HCT116 (cell line): ENCODE measurements at regions not wholly inside any gene's neighbourhood (a gene's known extent, or its start where the extent isn't known, plus 50 kb on each side); places are given as distances from the start of the nearest gene placed in this dataset.

Experiments used
- ATAC-seq: fragments of 200-7000 bp; cut with Tn5 transposase; 2 replicates; pipeline ENCODE4 v1.9.1; 2020; ENCODE audit warnings: mild to moderate bottlenecking, moderate library complexity
- BruUV-seq: library from RNA; stranded (reverse); fragments of 400-500 nt; replicated peaks from 2 replicates; lab custom pipeline; 2021; lab: Mats Ljungman, UMichigan
- CTCF ChIA-PET: fragments of 300-600 bp; sonication (Branson Sonifier 250); formaldehyde crosslinking; loops from one replicate; lab custom pipeline; 2021; ENCODE audit warnings: antibody characterized with exemption; lab: Charles Lee
- POLR2A ChIA-PET: fragments of 300-600, 350-600 bp; sonication (Branson Sonifier 250); formaldehyde crosslinking; loops from one replicate; lab custom pipeline; 2021; ENCODE audit warnings: antibody characterized with exemption; lab: Charles Lee
- RAD21 ChIA-PET, 2 experiments: fragments of 300-600 bp; sonication (Branson Sonifier 250); formaldehyde crosslinking; loops; one replicate each; lab custom pipeline; 2023; ENCODE audit warnings: low total read pairs in 2 of 2; ENCODE audit not compliant: uncharacterized antibody in 2 of 2, unreplicated experiment in 2 of 2, low non-redundant PET in 1 of 2; lab: Charles Lee
- DNase-seq: peaks from one replicate; pipeline ENCODE4 v3.0.0-alpha.2; 2010; ENCODE audit warnings: low read depth, low spot score
- H2AFZ ChIP-seq: fragments of 200-600 bp; shearing (Covaris generic), sonication (generic); 2 replicates; pipeline ENCODE4 v1.6.1; 2017; ENCODE audit warnings: low read depth, mixed run types, mixed read lengths, antibody characterized with exemption, low read length; ENCODE audit not compliant: poor library complexity, severe bottlenecking
- H3K27ac ChIP-seq: 2 replicates; pipeline ENCODE4 v1.5.1; 2012; ENCODE audit warnings: low read depth, low read length
- H3K27me3 ChIP-seq: fragments of 200-600 bp; sonication (generic); 2 replicates; pipeline ENCODE4 v1.6.1; 2016; ENCODE audit warnings: mixed run types, low read length, mixed read lengths; ENCODE audit not compliant: insufficient read depth
- H3K36me3 ChIP-seq, 2 experiments: fragments of 200-500 bp in 1 of 2; fragments of 200-600 bp in 1 of 2; sonication (Bioruptor generic) in 1 of 2; sonication (generic) in 1 of 2; 2 replicates each; pipeline versions ENCODE4 v1.5.1 to v1.6.1; 2014 to 2016; ENCODE audit warnings: low read length in 2 of 2, inconsistent platforms in 1 of 2, mixed read lengths in 1 of 2, mixed run types in 1 of 2; ENCODE audit not compliant: insufficient read depth in 2 of 2, control insufficient read depth in 1 of 2
- H3K4me1 ChIP-seq, 2 experiments: fragments of 200-600 bp in 1 of 2; sonication (generic) in 1 of 2; 2 replicates each; pipeline versions ENCODE4 v1.5.1 to v1.6.1; 2012 to 2017; ENCODE audit warnings: low read length in 2 of 2, inconsistent platforms in 1 of 2, mild to moderate bottlenecking in 1 of 2, mixed read lengths in 1 of 2, mixed run types in 1 of 2, moderate library complexity in 1 of 2; ENCODE audit not compliant: insufficient read depth in 2 of 2, control insufficient read depth in 1 of 2
- H3K4me2 ChIP-seq: fragments of 200-600 bp; sonication (generic); 2 replicates; pipeline ENCODE4 v1.6.1; 2017; ENCODE audit warnings: mixed run types, low read length, mixed read lengths
- H3K4me3 ChIP-seq, 2 experiments: fragments of 200-600 bp in 1 of 2; sonication (generic) in 1 of 2; replicated peaks in 1 of 2; 2 replicates each; pipeline ENCODE4 v1.5.1; 2011 to 2016; ENCODE audit warnings: low read length in 2 of 2, control low read depth in 1 of 2, low read depth in 1 of 2, mild to moderate bottlenecking in 1 of 2, mixed read lengths in 1 of 2, mixed run types in 1 of 2
- H3K79me2 ChIP-seq: fragments of 200-600 bp; sonication (generic); 2 replicates; pipeline ENCODE4 v1.6.1; 2017; ENCODE audit warnings: mild to moderate bottlenecking, mixed run types, low read length, moderate library complexity, mixed read lengths; ENCODE audit not compliant: insufficient read depth
- H3K9ac ChIP-seq: fragments of 200-600 bp; sonication (generic); 2 replicates; pipeline ENCODE4 v1.6.1; 2016; ENCODE audit warnings: low read length, mixed read lengths
- H3K9me2 ChIP-seq: fragments of 200-600 bp; sonication (generic), shearing (Covaris generic); 2 replicates; pipeline ENCODE4 v1.6.1; 2017; ENCODE audit warnings: mixed run types, mild to moderate bottlenecking, moderate library complexity; ENCODE audit not compliant: insufficient read depth
- H3K9me3 ChIP-seq, 2 experiments: fragments of 200-500 bp in 1 of 2; fragments of 200-600 bp in 1 of 2; sonication (Bioruptor generic) in 1 of 2; sonication (generic) in 1 of 2; 2 replicates each; pipeline ENCODE4 v1.6.1; 2014 to 2017; ENCODE audit warnings: low read length in 2 of 2, mixed read lengths in 2 of 2, inconsistent platforms in 1 of 2, low read depth in 1 of 2, mild to moderate bottlenecking in 1 of 2, mixed run types in 1 of 2, moderate library complexity in 1 of 2; ENCODE audit not compliant: control insufficient read depth in 1 of 2, insufficient read depth in 1 of 2
- H4K20me1 ChIP-seq: fragments of 200-600 bp; sonication (generic), shearing (Covaris generic); 2 replicates; pipeline ENCODE4 v1.6.1; 2017; ENCODE audit warnings: mixed run types, mild to moderate bottlenecking, moderate library complexity; ENCODE audit not compliant: insufficient read depth
- EGR1 ChIP-seq: IDR thresholded peaks from 2 replicates; pipeline ENCODE4 v1.6.1; 2012; ENCODE audit warnings: low read depth
- EZH2 ChIP-seq: fragments of 200-600 bp; sonication (generic); IDR thresholded peaks from 2 replicates; pipeline ENCODE4 v1.6.1; 2017; ENCODE audit warnings: antibody characterized with exemption, mixed run types
- JUND ChIP-seq: IDR thresholded peaks from 2 replicates; pipeline ENCODE4 v1.6.1; 2012
- MAX ChIP-seq: IDR thresholded peaks from 2 replicates; pipeline ENCODE4 v1.6.1; 2012
- POLR2A ChIP-seq: IDR thresholded peaks from 2 replicates; pipeline ENCODE4 v1.7.0; 2011; ENCODE audit warnings: borderline replicate concordance; ENCODE audit not compliant: insufficient read depth, insufficient read length; ENCODE audit errors: extremely low read depth
- SRF ChIP-seq: IDR thresholded peaks from 2 replicates; pipeline ENCODE4 v1.6.1; 2012; ENCODE audit warnings: low read depth
- TCF7L2 ChIP-seq: IDR thresholded peaks from 2 replicates; pipeline ENCODE4 v1.7.0; 2011; ENCODE audit warnings: borderline replicate concordance, inconsistent platforms; ENCODE audit not compliant: insufficient read depth, insufficient read length; ENCODE audit errors: extremely low read depth
- YY1 ChIP-seq: IDR thresholded peaks from 2 replicates; pipeline ENCODE4 v1.6.1; 2011; ENCODE audit warnings: low read length, low read depth, moderate library complexity, mild to moderate bottlenecking; ENCODE audit not compliant: insufficient replicate concordance; ENCODE audit errors: extremely low read depth
- intact Hi-C: fragments of 100-400 bp; cut with micrococcal nuclease; formaldehyde crosslinking; loops from 2 replicates; pipeline ENCODE4 v1.10.0; 2022
- TF ChIP-seq, protein P1 (sequence below): IDR thresholded peaks from 2 replicates; pipeline ENCODE4 v1.6.1; 2011; ENCODE audit warnings: mild to moderate bottlenecking, low read length, moderate library complexity; ENCODE audit not compliant: insufficient replicate concordance; ENCODE audit errors: extremely low read depth

DNA sequence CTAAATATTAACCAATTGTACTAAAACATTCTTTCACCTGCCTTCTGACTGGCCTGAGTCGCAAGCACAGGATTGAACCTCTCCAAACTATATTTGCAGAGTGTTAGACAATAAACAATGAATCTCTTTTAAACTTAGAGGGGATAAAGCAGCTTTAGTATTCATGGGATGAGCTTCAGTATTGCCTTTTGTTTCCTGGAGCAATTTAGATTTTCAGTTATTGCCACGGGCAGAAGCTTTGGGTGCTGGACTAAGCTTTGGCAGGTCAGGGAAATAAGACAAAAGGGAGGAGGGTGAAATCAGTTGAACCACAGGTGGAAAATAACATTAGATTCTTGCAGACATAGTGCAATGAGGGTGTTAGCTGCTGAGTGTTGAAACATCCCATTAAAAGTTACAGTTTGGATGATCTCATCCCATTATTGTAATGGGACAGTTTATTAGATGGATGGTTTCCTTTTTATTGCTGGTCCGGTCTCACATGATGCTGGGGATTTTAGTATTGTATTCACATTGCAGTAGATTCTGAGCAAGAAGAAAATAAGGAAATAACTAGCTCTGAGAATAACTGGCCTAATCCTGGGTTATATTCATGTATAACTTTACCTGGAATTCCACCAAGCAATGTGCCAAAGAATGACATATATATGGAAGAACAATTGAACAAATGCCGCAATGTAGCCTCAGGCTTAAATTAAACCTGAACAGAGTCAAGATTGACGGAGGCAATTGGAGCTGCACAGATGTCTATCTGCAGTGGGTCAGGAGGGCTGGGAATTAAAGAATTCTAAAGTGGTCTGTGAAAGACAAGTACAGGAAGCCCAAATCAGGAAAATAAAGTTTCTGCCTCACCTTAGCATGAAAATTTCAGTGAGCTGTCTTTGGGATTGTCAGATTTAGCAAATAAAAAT, 1092.8 kb upstream of the SEL1L start:
- RAD21 ChIA-PET, result no interaction called here
- ATAC-seq, result no peak
- Histone ChIP-seq H4K20me1 (no peaks in the 10 kb centered on the region), H3K27ac (no peak overlapping the region), H3K9ac (no peak overlapping the region), H3K4me3 (no peak overlapping the region), H3K79me2 (no peaks in the 10 kb centered on the region), H2AFZ (no peak overlapping the region), H3K9me3 (peaks cover 9 to 11% of the 10 kb centered on the region in 2 experiments; a peak in 2 of 4 replicates), H3K36me3 (no peaks in the 10 kb centered on the region), H3K27me3 (no peaks in the 10 kb centered on the region), H3K4me2 (no peak overlapping the region), H3K9me2 (no peaks in the 10 kb centered on the region), H3K4me1 (no peaks in the 10 kb centered on the region)
- TF ChIP-seq MAX (no peak), EGR1 (no peak), POLR2A (no peak), YY1 (no peak), EZH2 (no peak), JUND (no peak), SRF (no peak), TCF7L2 (no peak)
- TF ChIP-seq, protein P1, sequence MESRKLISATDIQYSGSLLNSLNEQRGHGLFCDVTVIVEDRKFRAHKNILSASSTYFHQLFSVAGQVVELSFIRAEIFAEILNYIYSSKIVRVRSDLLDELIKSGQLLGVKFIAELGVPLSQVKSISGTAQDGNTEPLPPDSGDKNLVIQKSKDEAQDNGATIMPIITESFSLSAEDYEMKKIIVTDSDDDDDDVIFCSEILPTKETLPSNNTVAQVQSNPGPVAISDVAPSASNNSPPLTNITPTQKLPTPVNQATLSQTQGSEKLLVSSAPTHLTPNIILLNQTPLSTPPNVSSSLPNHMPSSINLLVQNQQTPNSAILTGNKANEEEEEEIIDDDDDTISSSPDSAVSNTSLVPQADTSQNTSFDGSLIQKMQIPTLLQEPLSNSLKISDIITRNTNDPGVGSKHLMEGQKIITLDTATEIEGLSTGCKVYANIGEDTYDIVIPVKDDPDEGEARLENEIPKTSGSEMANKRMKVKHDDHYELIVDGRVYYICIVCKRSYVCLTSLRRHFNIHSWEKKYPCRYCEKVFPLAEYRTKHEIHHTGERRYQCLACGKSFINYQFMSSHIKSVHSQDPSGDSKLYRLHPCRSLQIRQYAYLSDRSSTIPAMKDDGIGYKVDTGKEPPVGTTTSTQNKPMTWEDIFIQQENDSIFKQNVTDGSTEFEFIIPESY, result no peak
- BruUV-seq, result no TSS peak
- CTCF ChIA-PET, result no interaction called here
- no peak for DNase-seq
- intact Hi-C loops, result no loop called here
- POLR2A ChIA-PET, result no interaction called here
